Hematopoietic multipotent progenitor cell treated with erythropoietin and hydrocortisone succinate and interleukin-3 and kit ligand, for 6 days (in vitro differentiated cells): ENCODE measurements at regions not wholly inside any gene's neighbourhood (a gene's known extent, or its start where the extent isn't known, plus 50 kb on each side); places are given as distances from the start of the nearest gene placed in this dataset.

Experiments
- DNase-seq: peaks from one replicate; pipeline ENCODE4 v3.0.0-alpha.2; 2015

DNA sequence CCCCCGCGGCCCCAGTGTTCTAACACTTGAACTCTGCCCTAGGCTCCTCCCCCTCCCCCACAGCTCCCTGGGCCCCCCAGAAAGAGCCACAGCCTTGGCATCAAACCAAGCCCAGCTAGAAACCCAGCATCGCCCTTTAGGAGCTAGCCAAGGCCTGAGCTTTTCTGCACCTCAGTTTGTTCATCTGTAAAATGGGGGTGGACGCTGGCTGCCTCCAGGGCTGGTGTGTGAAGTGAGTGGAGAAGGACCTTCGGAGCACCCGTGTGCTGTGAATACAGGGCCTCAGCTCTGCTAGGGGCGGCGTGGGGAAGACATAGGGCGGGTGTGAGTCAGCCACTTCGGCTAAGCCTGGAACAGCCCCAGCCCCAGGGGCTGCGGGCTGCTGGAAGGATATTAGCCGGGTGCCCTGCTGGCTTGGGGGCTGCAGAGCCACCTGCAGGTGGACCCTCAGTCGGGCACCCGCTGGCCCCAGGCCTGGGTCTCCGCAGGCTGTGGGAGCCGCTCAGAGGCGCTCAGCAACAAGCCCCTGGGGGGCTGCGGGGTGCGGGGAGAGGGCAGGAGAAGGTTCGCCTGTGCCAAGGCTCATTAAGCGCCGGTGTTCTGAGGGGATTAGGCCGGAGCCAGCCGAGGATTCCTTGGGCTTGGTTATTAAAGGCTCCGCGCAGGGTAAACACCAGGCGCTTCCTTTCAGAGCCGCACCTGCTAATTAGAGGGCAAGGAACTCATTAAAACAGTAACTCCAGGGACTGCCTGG is 217.0 kb upstream of the CIBAR2 start:
- peak; percentile 54 for DNase-seq

DNA sequence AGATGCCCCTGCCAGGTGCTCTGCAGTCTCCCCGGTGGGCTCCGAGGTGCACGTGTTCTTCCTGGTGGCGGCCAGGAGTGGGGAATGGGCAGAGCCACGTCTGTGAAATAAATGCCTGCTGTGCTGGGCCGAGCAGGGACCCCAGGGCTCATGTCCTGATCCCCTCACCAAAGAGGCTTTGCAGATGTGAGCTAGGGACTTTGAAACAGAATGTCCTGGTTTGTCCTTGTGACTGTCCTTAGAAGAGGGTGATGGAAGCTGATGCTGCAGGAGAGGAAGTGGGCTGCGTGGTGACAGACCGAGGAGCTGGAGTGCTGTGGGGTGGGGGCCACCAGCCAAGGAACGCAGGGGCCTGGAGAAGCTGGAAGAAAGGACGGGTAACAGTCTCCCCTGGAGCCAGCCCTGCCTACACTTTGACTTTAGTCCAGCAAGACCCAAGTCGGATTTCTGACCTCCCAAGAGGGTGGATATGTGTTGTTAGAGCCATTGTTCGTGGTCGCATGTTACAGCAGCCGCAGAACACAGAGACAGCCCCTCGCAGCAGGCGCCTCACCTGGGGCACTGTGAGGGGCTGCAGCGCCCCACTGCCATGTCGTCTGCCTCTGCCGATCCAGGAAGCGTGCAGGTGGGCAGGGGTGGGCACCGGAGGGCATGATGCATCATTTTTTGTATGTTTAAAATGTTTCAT is 217.9 kb upstream of the CIBAR2 start:
- DNase-seq: no peak

DNA sequence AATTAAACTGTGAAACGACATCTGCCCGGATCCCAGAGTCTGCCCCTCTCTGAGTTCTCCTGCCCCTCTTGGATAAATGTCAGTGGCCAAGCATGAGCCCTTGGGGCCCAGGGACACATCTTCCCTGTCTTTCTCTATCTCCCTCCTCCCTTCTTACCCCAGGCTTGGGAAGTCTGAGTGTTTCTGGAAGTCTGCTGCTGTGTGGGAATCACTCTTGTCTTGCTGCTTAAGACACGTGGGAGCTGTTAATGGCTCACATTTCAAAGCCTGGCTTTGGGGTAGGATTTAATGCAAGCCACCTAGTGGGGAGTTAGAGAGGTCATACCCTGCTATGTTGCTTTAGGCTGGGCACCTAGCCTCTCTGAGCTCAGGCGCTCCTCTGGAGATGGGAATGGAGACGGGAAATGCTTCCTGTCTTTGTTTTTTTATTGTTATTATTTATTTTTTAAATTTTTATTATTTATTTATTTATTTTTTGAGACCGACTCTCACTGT is 218.5 kb upstream of the CIBAR2 start:
- peak; percentile 92 for DNase-seq

DNA sequence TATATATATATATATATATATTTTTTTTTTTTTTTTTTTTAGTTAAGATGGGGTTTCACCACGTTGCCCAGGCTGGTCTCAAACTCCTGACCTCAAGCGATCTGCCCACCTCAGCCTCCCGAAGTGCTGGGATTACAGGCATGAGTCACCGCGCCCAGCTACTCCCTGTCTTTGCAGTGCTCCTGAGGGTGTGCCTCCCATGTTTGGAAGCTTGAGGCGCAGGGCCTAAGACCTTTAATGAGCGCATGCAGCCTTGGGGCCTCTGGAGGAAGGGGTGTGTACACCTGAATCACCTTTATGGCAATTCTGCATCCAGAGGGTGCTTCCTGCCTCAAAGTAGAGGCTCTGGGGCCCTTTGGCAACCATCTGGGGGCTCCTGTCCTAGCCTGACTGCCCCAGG is 219.4 kb upstream of the CIBAR2 start:
- DNase-seq: no peak

DNA sequence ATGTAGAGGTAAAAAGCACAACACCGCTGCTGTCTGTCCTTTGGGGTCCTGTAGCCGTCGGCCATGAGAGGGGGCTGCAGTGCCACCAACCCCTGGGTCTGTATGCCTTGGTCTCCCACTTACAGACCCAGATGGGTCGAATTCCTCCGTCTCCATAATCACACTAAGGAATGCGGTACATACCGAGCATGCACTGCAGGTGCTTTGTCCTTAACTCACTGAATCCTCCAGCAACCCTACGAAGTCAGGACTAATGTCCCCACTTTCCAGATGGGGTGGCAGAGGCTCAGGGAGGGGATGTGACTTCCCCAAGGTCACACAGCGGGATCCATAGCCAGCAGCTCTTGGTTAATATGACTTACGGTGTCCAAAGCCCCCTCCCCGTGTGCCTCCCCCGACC is 219.9 kb upstream of the CIBAR2 start:
- no peak for DNase-seq

DNA sequence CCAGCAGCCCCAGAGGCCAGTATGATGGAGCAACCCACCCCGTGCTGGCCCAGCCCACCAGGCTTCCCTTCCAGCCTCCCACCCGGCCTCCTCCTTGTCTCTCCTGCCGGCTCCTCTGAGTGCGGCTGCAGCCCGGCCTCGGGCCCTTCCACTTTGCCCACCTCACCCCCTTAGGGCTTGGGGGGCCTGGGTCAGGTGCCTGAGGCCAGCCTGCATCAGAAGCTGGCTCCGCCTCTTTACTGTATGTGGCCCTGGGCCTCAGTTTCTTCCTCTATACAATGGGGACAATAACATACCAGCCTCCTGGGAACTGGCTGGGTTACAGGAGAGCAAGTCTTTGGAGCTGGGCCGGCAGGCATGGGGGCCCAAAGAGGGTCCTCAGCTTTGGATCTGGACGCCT is 221.1 kb upstream of the CIBAR2 start:
- DNase-seq: no peak

DNA sequence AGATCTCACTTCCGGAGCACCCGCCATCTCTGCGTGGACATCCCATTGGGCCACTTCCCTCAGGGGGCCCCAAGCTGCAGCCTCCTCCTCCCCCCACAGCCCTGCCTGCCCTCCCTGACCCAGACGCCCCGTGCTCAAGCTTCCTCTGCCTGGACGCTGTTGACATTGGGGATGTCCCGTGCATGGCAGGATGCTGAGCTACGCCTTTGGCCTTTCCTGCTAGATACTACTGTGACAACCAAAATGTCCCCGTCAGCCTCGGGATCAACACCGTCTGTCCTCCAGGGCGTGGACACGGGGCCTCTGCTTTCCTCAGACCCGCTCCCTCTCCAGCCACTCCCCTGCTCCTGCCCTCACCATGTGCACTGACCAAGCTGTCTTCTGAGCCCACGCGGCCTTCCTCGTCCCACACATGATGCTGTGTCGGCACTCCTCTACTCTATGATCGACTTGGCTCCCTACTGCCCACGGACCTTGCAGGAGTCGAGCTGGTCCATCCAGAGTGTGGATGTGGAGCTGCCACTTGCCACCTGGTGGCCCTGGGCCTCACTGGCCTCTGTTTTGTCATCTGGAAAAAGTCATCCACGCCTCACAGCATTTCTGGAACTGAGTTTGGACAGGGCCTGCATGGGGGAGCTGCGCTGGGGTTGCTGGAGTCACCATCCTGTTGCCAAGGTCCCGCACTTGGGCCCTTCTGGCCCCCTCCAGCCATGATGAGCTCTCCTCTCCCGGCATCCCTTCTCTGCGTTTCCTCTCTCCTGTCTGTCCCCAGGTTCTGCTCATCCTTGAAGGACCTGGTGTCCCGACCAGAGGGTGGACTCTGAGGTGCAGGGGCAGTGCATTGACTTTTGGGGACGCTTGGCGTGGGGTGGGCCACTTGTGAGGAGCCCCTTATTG is 221.7 kb upstream of the CIBAR2 start:
- DNase-seq: no peak

DNA sequence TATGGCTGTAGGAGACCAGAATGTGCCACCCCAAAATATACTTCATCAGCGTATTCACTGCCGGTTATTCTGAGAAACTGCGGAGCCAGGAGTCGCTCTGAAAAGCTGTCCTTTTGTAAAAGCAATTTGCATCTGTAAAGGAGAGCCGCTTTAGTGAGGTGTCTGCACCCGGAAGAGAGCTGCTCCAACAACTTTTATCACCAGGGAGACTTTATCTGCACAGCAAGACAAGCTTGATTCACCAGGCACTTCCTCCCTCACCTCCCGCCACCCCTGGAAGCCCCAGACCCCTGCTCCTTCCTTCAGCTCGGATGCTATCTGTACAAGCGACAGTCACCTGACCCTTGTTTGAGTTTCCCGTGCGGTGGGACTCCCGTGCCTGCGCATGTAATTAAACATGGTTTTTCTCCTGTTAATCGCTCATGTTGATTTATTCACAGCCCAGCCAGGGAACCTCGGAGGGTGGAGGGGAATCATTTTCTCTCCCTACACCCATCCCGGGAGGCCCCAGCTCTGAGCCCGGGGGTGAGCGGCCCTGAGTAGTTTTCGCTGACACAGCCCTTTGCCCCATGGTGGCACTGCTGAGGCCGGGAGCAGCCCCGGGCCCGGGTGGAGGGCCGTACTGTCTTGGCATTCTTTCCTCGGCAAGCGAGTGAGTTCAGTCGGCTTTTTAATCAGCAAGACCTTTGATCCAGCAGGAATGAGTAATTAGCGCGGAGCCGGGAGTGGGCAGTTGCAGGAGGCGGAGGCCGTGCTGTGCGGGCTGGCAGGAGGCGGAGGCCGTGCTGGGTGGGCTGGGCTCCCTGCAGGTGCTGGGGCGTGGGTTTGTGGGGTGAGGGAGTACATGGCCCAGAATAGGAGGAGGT is 222.7 kb upstream of the CIBAR2 start:
- DNase-seq: peak; percentile 75

DNA sequence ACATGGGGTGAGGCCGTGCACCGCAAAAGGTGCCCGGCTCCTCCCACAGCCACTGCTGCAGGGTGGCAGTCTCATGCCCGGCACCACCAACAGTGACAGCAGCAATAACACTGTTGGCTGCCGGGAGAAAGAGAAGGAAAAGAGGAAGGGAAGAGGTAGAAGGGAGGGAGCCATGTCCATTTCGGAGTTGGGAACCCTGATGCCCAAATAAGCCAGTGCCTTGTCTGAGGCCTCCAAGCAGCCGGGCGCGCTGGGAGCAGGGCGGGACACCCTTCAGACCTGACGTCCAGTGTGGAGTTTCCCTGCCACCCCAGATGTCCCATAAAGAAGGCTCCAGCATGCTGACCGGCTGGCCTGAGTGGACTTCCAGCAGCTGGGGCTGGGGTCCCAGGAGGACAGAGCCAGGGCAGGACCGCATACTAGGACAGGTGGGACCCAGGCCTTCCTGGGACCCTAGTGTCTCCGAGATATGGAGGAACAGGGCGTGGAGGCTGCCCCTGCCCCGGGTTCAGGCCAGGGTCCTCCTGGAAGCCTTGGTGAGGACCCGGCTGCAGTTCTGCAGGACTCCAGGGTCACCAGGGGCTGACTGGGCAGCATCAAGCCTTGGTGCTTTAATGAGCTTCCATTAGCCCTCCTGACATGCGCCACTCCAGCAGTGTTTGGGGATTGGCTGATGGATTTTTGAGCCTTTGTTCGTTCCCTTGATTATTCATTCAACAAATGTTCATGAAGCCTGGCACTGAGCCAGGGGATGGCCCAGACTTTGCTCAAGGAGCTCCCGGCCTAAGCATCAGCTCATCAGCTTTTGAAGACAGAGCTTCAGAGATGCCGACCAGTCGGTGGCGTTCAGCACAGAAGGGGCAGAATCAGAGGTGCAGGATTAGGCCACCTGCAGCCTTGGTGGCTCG is 223.6 kb upstream of the CIBAR2 start:
- DNase-seq: peak; percentile 57

DNA sequence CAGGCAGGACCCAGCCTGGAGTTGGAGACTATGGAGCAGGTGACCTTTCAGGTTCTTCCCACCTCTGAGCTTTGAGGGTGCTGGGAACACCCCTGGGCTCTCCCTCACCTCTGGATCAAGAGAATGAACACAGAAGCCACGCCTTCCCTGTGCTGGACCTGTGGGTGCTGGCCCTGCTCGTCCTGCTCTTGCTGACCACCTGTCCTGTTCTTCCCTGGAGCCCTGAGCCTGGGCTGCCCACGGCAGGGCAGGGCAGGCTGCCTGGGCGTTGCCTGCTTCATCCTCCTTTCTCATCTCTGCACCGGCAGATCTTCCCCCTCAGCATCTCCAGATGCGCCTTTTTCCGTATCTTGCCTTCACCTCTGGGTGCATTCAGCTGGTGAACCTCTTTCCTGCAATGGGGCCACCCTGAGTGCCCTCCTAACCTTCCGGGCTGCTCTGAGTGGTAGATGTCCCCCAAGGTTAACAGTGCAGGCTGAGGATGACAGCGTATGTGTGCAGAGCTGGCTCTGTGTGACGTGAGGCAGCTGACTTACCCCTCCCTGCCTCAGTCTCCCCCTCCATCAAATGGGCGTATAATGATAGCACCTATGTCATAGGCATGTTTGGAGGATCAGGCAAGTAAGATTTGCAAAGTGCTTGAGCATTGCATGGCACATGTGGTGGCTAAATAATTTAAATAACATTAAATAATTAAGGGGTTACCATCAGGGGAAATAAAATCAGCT is 225.8 kb upstream of the CIBAR2 start:
- DNase-seq: no peak

DNA sequence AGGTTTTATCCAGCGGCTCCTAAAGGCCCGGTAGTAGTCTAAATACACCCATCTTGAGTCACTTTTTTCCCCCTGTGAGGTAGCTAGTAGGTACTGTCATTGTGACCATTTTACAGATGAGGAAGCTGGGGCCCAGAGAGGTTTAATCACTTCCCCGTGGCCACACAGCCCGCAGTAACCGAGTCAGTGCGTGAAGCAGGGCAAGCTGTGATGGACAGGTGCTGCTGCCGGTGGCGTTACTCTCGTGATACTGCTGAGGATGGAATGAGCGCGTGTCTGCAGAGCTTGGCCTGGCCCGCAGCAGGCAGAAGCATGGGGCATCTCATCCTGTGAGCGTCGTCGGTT is 226.3 kb upstream of the CIBAR2 start:
- DNase-seq: no peak

DNA sequence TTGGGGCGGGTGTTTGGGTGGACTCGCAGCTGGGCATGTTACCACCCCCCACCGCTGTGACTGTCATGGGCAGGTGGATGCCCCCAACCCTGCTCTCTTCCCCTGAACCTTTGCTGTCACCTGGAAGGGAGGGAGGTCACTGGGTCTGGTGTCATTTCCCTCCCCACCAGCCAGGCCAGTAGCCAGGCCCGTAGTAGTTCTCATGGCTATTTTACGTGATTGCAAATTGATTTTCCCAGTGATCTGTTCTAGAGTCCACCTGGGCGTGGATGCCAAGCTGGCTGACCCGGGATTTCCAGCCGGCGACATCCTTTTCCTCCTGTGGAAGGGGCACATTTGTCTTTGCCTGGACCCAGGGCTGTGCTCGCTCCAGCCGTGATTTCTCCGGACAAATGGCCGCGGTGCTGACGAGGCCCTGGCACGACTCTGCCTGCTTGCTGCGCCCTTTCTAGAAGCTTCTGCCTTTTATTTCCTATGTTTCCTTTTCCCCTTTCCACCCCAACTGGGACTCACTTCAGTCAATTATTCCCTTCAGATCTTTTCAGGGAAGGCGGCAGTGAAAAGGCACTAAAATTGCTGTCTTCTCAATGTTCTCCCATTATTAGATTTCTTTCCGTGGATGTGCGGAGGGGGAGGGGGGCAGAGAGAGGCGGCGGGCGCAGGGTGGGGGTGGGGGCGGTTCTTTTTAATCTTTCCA is 226.9 kb upstream of the CIBAR2 start:
- DNase-seq: no peak

DNA sequence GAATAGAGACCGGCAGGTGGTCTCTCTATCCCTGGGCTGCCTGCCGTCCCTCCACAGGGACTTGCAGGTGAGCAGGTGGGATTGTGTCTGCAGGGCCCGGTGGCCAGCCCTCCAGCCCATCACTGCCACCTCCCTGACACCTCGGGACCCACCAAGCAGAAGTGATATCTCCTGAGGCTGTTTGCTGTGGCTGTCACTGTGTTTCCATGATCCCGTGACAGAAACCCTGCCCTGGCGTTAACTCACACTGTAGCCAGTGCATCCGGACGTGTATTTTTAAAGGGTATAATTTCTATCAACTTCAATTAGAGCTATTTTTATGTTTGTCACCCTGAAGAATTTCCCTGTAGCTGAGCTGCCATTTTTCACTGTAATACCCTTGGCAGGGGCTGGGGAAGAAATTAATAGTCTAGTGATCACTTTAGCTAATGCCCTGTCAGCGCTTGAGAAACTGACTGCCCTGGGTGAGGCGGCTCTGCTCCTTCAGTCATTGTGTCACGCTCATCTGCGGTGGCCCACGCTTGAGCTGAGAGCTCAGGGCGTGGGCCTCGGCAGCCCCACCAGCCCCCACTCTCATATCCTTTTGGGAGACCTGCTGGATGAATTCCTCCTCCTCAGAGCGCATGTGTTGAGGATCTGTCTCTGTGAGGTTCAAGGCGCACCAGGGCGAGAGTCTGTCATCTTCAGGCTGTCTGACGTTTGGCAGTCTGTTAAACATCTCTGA is 229.9 kb upstream of the CIBAR2 start:
- DNase-seq: no peak

DNA sequence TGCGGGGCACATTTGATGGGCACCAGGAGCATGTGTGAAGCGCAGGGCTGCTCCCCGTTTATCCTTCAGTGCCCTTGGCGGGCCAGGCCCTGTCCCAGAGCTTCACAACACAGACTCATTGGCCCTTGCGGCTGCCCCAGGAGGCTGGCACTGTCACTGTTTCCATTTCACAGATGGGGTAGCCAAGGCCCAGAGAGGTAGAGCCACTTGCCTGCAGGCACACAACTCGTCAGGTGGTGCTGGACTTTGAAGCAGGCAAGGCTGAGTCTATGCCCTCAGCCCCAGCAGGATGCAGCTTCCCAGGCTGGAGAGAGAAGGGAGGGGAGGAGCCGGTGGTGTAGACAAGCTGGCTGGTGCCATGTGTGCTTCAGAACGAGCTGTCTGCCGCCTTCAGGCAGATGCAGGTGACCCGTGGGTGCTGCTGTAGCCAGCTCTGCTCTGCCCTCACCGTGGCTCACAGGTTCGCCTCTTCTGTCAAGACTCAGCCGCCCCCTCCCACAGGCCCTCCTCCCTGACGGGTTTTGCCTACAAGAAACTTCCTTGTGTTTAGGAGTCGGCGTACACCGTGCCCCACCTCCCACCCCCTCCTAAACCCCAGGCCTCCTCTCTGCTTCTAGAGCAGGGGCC is 232.3 kb upstream of the CIBAR2 start:
- DNase-seq: no peak

DNA sequence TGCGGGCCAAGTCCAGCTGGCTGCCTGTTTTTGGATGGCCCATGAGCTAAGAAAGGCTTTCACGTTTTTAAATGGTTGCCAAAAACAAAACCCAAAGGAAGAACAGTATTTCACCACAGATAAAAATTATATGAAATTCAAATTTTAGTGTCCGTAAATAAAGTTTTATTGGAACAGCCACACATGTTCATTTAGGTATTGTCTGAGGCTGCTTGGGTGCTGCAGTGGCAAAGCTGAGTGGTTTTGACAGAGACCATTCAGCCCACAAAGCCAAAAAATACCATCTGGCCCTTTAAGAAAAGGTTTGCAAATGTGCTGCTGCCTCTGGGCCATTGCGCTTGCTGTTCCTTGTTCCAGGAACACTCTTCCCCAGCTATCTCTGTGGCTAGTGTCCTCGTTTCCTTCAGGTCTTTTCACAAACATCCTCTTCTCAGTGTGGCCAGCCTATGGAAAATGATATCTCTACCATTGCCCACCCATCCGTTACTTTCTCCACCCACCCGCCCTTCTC is 232.9 kb upstream of the CIBAR2 start:
- DNase-seq: no peak

DNA sequence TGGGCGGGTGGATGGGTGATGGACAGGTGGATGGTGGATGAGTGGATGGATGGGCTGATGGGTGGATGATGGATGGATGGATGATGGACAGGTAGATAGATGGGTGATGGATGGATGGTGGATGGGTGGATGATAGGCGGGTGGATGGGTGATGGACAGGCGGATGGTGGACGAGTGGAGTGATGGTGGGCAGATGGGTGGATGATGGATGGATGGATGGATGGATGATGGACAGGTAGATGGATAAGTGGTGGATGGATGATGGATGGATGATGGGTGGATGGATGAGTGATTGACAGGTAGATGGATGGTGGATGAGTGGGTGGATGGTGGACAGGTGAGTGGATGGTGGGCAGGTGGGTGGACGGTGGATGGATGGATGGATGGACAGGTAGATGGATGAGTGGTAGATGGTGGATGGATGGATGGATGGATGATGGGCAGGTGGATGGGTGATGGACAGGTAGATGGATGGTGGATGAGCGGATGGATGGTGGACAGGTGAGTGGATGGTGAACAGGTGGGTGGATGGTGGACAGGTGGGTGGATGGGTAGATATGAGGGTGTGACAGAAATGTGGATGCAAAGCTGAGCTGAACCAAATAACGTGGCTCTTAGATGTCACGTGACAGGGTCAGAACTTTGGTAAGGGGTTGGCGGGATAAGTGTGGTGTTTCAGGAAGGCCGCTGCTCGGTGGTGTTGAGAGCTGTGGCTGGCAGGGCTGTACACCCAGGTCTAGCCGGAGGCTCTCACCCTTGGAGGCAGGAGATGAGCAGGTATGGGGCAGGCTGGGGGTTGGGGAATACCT is 234.3 kb upstream of the CIBAR2 start:
- no peak for DNase-seq

DNA sequence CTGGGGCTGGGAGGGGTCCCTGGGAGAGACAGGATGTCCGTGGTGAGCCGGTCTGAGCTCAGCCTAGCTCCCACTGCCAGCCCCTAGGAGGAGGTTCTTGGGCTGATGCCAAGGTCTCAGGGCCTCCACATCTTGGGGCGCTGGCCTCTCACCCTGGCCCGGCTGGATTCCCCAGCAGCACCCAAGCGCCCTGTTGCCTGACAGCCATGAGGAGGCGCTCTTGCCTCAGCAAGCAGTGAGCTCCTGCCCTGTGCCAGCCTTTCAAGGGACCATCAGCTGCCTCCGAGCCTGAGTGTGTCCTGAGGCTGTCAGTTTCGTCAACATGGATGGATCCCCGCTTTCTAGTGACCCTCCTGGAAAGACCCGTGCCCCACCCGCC is 234.9 kb upstream of the CIBAR2 start:
- peak; percentile 84 for DNase-seq
